ENCODE measurements at regions not wholly inside any gene's neighbourhood (a gene's known extent, or its start where the extent isn't known, plus 50 kb on each side); places are given as distances from the start of the nearest gene placed in this dataset.

- H3K4me1 Mint-ChIP-seq = no peaks in the 10 kb centered on the region
- no peak overlapping the region for H3K27ac Mint-ChIP-seq
- no peaks in the 10 kb centered on the region for H3K36me3 ChIP-seq (ENCODE audit: control insufficient read depth, insufficient read depth, low read length)
- peaks cover 0 to 8% of the 10 kb centered on the region in 2 donors for H3K27me3 Mint-ChIP-seq (ENCODE audit: low read depth in 2 of 2)
- no peaks in the 10 kb centered on the region for H3K9me3 ChIP-seq (ENCODE audit: control insufficient read depth, insufficient read depth, low read length)
- no peak for TF ChIP-seq CTCF (IDR thresholded peaks at IDR 0.05)
- no peak overlapping the region for H3K27ac ChIP-seq (ENCODE audit: low read length)
- H3K9me3 Mint-ChIP-seq = peaks cover 0 to 2% of the 10 kb centered on the region in 2 donors
- H3K4me1 ChIP-seq (ENCODE audit: control insufficient read depth, insufficient read depth, low read length) = no peaks in the 10 kb centered on the region
- no peak overlapping the region for H3K4me3 ChIP-seq (ENCODE audit: low read length)
- ATAC-seq (no peak), DNase-seq (no peak)
- no peaks in the 10 kb centered on the region for H3K27me3 ChIP-seq (ENCODE audit: control insufficient read depth, insufficient read depth, low read length)
- WGBS (ENCODE audit: insufficient coverage) = 89% methylated on average over 5 of the region's 5 CpGs
- H3K4me3 Mint-ChIP-seq = no peak overlapping the region
- intact Hi-C loops (cut with micrococcal nuclease) = no loop called here
- H3K36me3 Mint-ChIP-seq = no peaks in the 10 kb centered on the region
Measured at GRCh38 chr5:175588709-175589429, 69.0 kb upstream of the HRH2 start.

GRCh38 chr5:175589714-175590113 is 68.2 kb upstream of the HRH2 start:
- Histone ChIP-seq H3K9me3 (ENCODE audit: control insufficient read depth, insufficient read depth, low read length) (no peaks in the 10 kb centered on the region), H3K27ac (ENCODE audit: low read length) (no peak overlapping the region), H3K4me1 (ENCODE audit: control insufficient read depth, insufficient read depth, low read length) (no peaks in the 10 kb centered on the region), H3K27me3 (ENCODE audit: control insufficient read depth, insufficient read depth, low read length) (no peaks in the 10 kb centered on the region), H3K4me3 (ENCODE audit: low read length) (no peak overlapping the region), H3K36me3 (ENCODE audit: control insufficient read depth, insufficient read depth, low read length) (no peaks in the 10 kb centered on the region)
- TF ChIP-seq CTCF (IDR thresholded peaks at IDR 0.05) = no peak
- DNase-seq = no peak
- Mint-ChIP-seq H3K36me3 (no peaks in the 10 kb centered on the region), H3K9me3 (peaks cover 0 to 2% of the 10 kb centered on the region in 2 donors), H3K4me3 (no peak overlapping the region), H3K4me1 (no peaks in the 10 kb centered on the region), H3K27me3 (ENCODE audit: low read depth in 2 of 2) (peaks cover 4 to 14% of the 10 kb centered on the region in 2 donors), H3K27ac (no peak overlapping the region)
- ATAC-seq = no peak
- intact Hi-C loops (cut with micrococcal nuclease) = no loop called here
- WGBS (ENCODE audit: insufficient coverage) = 95% methylated on average over 6 of the region's 6 CpGs

- Histone ChIP-seq H3K9me3 (ENCODE audit: control insufficient read depth, insufficient read depth, low read length) (no peaks in the 10 kb centered on the region), H3K36me3 (ENCODE audit: control insufficient read depth, insufficient read depth, low read length) (no peaks in the 10 kb centered on the region), H3K4me3 (ENCODE audit: low read length) (no peak overlapping the region), H3K27me3 (ENCODE audit: control insufficient read depth, insufficient read depth, low read length) (no peaks in the 10 kb centered on the region), H3K27ac (ENCODE audit: low read length) (no peak overlapping the region), H3K4me1 (ENCODE audit: control insufficient read depth, insufficient read depth, low read length) (no peaks in the 10 kb centered on the region)
- H3K36me3 Mint-ChIP-seq = no peaks in the 10 kb centered on the region
- DNase-seq = no peak
- intact Hi-C loops (cut with micrococcal nuclease) = no loop called here
- H3K4me3 Mint-ChIP-seq = no peak overlapping the region
- no peak overlapping the region for H3K27ac Mint-ChIP-seq
- H3K27me3 Mint-ChIP-seq (ENCODE audit: low read depth in 2 of 2) = peaks cover 5 to 16% of the 10 kb centered on the region in 2 donors
- no peaks in the 10 kb centered on the region for H3K4me1 Mint-ChIP-seq
- H3K9me3 Mint-ChIP-seq = peaks cover 0 to 2% of the 10 kb centered on the region in 2 donors
- no peak for TF ChIP-seq CTCF (IDR thresholded peaks at IDR 0.05)
- ATAC-seq = no peak
- WGBS (ENCODE audit: insufficient coverage) = 58% methylated on average over 2 of the region's 3 CpGs
Measured at GRCh38 chr5:175590471-175590881, 67.4 kb upstream of the HRH2 start.

GRCh38 chr5:175591293-175591692 is 66.6 kb upstream of the HRH2 start:
- H3K27ac ChIP-seq (ENCODE audit: low read length) = no peak overlapping the region
- TF ChIP-seq CTCF (IDR thresholded peaks at IDR 0.05) = no peak
- intact Hi-C loops (cut with micrococcal nuclease) = no loop called here

More at GRCh38 chr5:175591293-175591692, 66.6 kb upstream of the HRH2 start:
- Histone ChIP-seq H3K9me3 (ENCODE audit: control insufficient read depth, insufficient read depth, low read length) (no peaks in the 10 kb centered on the region), H3K36me3 (ENCODE audit: control insufficient read depth, insufficient read depth, low read length) (no peaks in the 10 kb centered on the region), H3K4me3 (ENCODE audit: low read length) (no peak overlapping the region), H3K27me3 (ENCODE audit: control insufficient read depth, insufficient read depth, low read length) (no peaks in the 10 kb centered on the region), H3K4me1 (ENCODE audit: control insufficient read depth, insufficient read depth, low read length) (no peaks in the 10 kb centered on the region)
- WGBS (ENCODE audit: insufficient coverage) = 85% methylated on average over 4 of the region's 4 CpGs
- H3K4me3 Mint-ChIP-seq = no peak overlapping the region
- peaks cover 5 to 13% of the 10 kb centered on the region in 2 donors for H3K27me3 Mint-ChIP-seq (ENCODE audit: low read depth in 2 of 2)
- no peak for ATAC-seq
- DNase-seq = no peak
- H3K9me3 Mint-ChIP-seq = no peaks in the 10 kb centered on the region
- H3K36me3 Mint-ChIP-seq = no peaks in the 10 kb centered on the region
- no peaks in the 10 kb centered on the region for H3K4me1 Mint-ChIP-seq
- H3K27ac Mint-ChIP-seq = no peak overlapping the region

Measured in natural killer cell (primary cell).